ENCODE measurements at regions not wholly inside any gene's neighbourhood (a gene's known extent, or its start where the extent isn't known, plus 50 kb on each side); places are given as distances from the start of the nearest gene placed in this dataset.

DNA sequence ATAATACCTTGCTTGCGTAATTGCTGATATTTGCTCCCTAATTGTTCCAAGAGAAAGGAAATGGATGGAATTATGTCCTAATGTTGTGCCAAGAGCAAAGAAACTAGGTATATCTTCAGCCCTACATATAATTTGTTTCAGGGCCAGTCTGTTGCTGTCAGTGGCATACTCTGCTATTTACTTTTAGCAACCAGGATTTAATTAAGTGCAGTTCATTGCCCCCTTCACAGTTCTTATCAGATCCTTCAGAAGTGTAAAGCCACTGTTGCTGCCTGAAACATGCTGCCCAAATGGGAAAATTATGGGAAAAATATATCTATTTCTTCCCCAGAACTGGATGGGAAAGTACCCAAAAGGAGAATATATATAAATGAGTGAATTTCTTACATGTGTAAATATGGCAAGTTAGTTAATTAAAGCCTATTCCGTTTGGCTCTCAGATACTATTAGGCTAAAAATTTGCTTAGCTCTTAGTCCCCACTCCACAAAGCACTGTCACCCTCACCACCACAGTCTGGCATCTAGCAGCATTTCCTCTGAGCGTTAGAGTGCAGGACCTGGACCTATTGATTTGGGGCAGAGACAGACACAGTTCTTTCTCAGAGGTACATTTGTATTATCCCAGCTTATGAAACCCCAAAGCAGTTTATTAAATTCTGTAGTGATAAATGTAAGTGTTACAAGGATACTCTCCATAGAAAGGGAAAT, 72.8 kb upstream of the DTNA start:
- TF ChIP-seq, protein P1, sequence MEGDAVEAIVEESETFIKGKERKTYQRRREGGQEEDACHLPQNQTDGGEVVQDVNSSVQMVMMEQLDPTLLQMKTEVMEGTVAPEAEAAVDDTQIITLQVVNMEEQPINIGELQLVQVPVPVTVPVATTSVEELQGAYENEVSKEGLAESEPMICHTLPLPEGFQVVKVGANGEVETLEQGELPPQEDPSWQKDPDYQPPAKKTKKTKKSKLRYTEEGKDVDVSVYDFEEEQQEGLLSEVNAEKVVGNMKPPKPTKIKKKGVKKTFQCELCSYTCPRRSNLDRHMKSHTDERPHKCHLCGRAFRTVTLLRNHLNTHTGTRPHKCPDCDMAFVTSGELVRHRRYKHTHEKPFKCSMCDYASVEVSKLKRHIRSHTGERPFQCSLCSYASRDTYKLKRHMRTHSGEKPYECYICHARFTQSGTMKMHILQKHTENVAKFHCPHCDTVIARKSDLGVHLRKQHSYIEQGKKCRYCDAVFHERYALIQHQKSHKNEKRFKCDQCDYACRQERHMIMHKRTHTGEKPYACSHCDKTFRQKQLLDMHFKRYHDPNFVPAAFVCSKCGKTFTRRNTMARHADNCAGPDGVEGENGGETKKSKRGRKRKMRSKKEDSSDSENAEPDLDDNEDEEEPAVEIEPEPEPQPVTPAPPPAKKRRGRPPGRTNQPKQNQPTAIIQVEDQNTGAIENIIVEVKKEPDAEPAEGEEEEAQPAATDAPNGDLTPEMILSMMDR (IDR thresholded peaks at IDR 0.05): no peak
- TF ChIP-seq POLR2A (IDR thresholded peaks at IDR 0.05): no peak
